ENCODE measurements at regions not wholly inside any gene's neighbourhood (a gene's known extent, or its start where the extent isn't known, plus 50 kb on each side); places are given as distances from the start of the nearest gene placed in this dataset.

DNA sequence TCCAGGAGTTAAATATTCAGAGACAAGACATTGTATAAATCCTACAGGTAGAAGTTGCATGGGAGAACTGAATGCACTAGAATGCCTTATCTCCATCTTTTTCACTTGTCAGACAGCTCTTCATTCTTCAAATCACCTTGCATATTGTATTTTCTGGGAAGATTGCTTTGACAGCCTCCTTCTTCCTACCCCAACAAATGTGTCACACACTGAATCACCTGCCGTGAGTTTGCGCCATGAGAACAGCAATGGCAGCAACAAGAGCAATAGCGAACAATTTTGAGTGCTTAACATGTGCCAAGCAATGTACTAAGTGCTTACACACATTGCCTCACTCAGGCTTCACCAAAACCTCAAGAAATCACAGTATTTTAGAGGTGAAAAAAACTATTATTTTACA lies 161.3 kb upstream of the REG3G start:
- DNase-seq (ENCODE audit: low spot score, unreplicated experiment) = no peak
- Mint-ChIP-seq H3K27ac (no peak overlapping the region), H3K4me1 (ENCODE audit: low read depth) (no peaks in the 10 kb centered on the region), H3K4me3 (ENCODE audit: low read depth) (no peak overlapping the region), H3K36me3 (ENCODE audit: insufficient read depth) (no peaks in the 10 kb centered on the region), H3K9me3 (ENCODE audit: low read depth) (peaks cover 12% of the 10 kb centered on the region), H3K27me3 (no peaks in the 10 kb centered on the region)
- TF ChIP-seq, protein P1, sequence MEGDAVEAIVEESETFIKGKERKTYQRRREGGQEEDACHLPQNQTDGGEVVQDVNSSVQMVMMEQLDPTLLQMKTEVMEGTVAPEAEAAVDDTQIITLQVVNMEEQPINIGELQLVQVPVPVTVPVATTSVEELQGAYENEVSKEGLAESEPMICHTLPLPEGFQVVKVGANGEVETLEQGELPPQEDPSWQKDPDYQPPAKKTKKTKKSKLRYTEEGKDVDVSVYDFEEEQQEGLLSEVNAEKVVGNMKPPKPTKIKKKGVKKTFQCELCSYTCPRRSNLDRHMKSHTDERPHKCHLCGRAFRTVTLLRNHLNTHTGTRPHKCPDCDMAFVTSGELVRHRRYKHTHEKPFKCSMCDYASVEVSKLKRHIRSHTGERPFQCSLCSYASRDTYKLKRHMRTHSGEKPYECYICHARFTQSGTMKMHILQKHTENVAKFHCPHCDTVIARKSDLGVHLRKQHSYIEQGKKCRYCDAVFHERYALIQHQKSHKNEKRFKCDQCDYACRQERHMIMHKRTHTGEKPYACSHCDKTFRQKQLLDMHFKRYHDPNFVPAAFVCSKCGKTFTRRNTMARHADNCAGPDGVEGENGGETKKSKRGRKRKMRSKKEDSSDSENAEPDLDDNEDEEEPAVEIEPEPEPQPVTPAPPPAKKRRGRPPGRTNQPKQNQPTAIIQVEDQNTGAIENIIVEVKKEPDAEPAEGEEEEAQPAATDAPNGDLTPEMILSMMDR (IDR thresholded peaks at IDR 0.05; ENCODE audit: unreplicated experiment) = no peak

DNA sequence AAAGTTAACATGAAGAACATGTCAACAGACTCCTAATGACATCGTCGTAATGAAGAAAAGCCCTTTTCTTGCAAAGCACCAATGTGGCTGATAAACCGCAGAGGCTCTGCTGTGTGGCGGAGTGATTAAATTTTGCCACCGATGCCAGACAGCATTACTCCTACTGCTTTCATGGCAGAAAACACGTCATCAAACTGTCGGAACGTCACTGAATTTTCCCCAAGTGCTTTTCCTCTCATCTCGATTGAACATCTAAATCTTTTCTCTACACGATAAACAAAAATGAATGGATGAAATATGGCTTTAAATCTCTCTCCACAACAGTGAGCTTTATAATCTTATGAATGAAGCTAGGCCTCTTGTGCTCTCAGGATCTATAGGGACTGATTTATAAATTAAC lies 159.8 kb upstream of the REG3G start:
- peaks cover 10% of the 10 kb centered on the region for H3K9me3 Mint-ChIP-seq (ENCODE audit: low read depth)
- no peak overlapping the region for H3K27ac Mint-ChIP-seq
- H3K27me3 Mint-ChIP-seq = no peaks in the 10 kb centered on the region
- no peaks in the 10 kb centered on the region for H3K36me3 Mint-ChIP-seq (ENCODE audit: insufficient read depth)
- TF ChIP-seq, protein P1 (IDR thresholded peaks at IDR 0.05; ENCODE audit: unreplicated experiment) = no peak
- H3K4me1 Mint-ChIP-seq (ENCODE audit: low read depth) = no peaks in the 10 kb centered on the region
- H3K4me3 Mint-ChIP-seq (ENCODE audit: low read depth) = no peak overlapping the region
- DNase-seq (ENCODE audit: low spot score, unreplicated experiment) = no peak

DNA sequence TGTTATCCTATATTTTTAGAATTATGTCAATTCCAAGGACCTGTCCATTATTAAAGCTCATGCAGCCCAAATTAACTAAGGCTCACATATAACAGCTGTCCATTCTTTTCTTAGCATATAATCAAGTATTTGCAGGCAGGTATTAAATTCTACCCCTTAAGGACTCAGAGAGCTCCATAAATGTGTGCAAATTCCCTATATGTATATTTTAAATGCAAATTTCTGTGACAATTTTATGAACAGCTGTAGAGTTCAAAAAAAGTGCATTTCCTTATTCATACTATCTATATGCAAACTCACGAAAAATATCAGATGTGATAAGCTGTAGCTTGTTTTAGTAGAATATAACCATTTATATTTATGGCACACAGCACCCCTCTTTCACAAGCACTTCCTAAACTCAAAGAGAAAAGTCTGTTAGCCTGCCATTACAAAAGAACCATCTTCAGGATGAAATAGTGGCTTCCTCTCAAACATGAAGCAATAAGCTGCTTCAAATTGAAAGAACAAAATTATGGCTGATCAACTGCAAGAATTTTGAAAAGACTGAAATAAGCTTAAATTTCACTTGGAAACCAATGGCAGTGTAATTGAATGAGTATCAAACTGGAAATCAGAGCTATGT lies 155.0 kb upstream of the REG3G start:
- Mint-ChIP-seq H3K27me3 (no peaks in the 10 kb centered on the region), H3K27ac (no peak overlapping the region), H3K4me3 (ENCODE audit: low read depth) (no peak overlapping the region), H3K9me3 (ENCODE audit: low read depth) (no peaks in the 10 kb centered on the region), H3K36me3 (ENCODE audit: insufficient read depth) (no peaks in the 10 kb centered on the region), H3K4me1 (ENCODE audit: low read depth) (no peaks in the 10 kb centered on the region)
- TF ChIP-seq, protein P1 (IDR thresholded peaks at IDR 0.05; ENCODE audit: unreplicated experiment) = no peak
- DNase-seq (ENCODE audit: low spot score, unreplicated experiment) = no peak

DNA sequence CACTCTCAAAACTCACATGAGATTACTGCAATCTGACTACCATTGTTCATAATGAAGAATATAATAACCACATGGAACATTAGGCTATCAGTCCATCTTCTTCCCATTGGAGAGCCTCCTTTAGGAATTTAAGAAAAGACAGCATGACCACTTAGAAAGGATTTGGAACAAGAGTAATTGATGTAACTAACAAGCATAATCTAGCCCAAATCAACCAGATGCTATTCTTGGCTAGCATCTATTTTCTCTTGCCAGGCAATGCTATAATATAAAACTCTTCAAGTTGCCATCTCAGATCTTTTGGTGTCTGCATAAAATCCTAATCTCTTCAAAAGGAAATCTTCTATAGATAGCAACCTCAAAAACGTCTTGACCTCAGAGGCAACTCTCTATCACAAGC lies 152.0 kb upstream of the REG3G start:
- Mint-ChIP-seq H3K27ac (no peak overlapping the region), H3K9me3 (ENCODE audit: low read depth) (no peaks in the 10 kb centered on the region), H3K4me3 (ENCODE audit: low read depth) (no peak overlapping the region), H3K36me3 (ENCODE audit: insufficient read depth) (no peaks in the 10 kb centered on the region), H3K4me1 (ENCODE audit: low read depth) (no peaks in the 10 kb centered on the region), H3K27me3 (no peaks in the 10 kb centered on the region)
- no peak for DNase-seq (ENCODE audit: low spot score, unreplicated experiment)
- TF ChIP-seq, protein P1 (IDR thresholded peaks at IDR 0.05; ENCODE audit: unreplicated experiment) = no peak

DNA sequence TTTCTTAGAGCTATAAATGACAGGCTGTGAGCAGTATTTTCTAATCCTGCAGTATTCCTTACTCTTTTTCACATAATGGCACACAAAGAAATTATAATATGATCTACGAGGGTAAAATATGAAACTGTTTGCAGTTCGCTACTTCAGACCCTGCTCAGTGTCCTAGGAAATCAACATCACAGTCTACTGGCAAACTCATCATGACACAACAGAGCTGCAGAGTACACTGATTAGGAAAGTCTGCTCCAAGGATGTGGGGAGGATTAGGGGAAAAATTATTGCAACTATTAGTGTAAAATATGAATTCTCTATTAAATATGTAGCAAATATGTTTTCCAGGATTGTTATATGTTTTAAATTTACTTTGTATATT lies 149.2 kb upstream of the REG3G start:
- TF ChIP-seq, protein P1 (IDR thresholded peaks at IDR 0.05; ENCODE audit: unreplicated experiment) = no peak
- Mint-ChIP-seq H3K36me3 (ENCODE audit: insufficient read depth) (no peaks in the 10 kb centered on the region), H3K4me1 (ENCODE audit: low read depth) (peaks cover 14% of the 10 kb centered on the region), H3K27me3 (no peaks in the 10 kb centered on the region), H3K27ac (no peak overlapping the region), H3K4me3 (ENCODE audit: low read depth) (no peak overlapping the region), H3K9me3 (ENCODE audit: low read depth) (no peaks in the 10 kb centered on the region)
- DNase-seq (ENCODE audit: low spot score, unreplicated experiment) = no peak
